ENCODE measurements at regions not wholly inside any gene's neighbourhood (a gene's known extent, or its start where the extent isn't known, plus 50 kb on each side); places are given as distances from the start of the nearest gene placed in this dataset.

GRCh38 chr5:123856766-123857165 is 344.8 kb downstream of the CSNK1G3 start:
- Histone ChIP-seq H3K9me2 (no peaks in the 10 kb centered on the region), H3K79me2 (ENCODE audit: insufficient read depth) (no peaks in the 10 kb centered on the region), H3K4me2 (no peak overlapping the region), H2AFZ (ENCODE audit: low read depth) (no peak overlapping the region), H3F3A (replicated peaks; ENCODE audit: insufficient read depth) (no peaks in the 10 kb centered on the region), H3K4me1 (ENCODE audit: control insufficient read depth in 1 of 2, insufficient read depth in 2 of 2, low read depth in 1 of 2, low read length in 1 of 2) (no peaks in the 10 kb centered on the region), H3K36me3 (replicated peaks in 1 of 2; ENCODE audit: control insufficient read depth in 1 of 2, insufficient read depth in 2 of 2, low read length in 1 of 2) (no peaks in the 10 kb centered on the region), H4K20me1 (ENCODE audit: insufficient read depth) (no peaks in the 10 kb centered on the region), H3K27me3 (ENCODE audit: insufficient read depth) (no peaks in the 10 kb centered on the region), H3K9me3 (no peaks in the 10 kb centered on the region), H3K4me3 (ENCODE audit: low read depth in 2 of 2, low read length in 1 of 2) (no peak overlapping the region), H3K27ac (ENCODE audit: low read depth in 2 of 2, low read length in 1 of 2) (no peak overlapping the region), H3K9ac (no peak overlapping the region)
- ChIA-PET CTCF (no interaction called here), POLR2A (no interaction called here)
- no peak for TF ChIP-seq PBX3 (IDR thresholded peaks at IDR 0.05)
- TF ChIP-seq RXRA (IDR thresholded peaks at IDR 0.05; ENCODE audit: borderline replicate concordance, low read depth): no peak
- TF ChIP-seq MEF2A (IDR thresholded peaks at IDR 0.05; ENCODE audit: borderline replicate concordance, low read depth): no peak
- TF ChIP-seq ZBTB33 (IDR thresholded peaks at IDR 0.05; ENCODE audit: borderline replicate concordance, low read depth): no peak
- no peak for TF ChIP-seq CHD2 (IDR thresholded peaks at IDR 0.05; ENCODE audit: low read length, partially characterized antibody)
- no peak for TF ChIP-seq FOSL2 (IDR thresholded peaks at IDR 0.05; ENCODE audit: borderline replicate concordance, low read depth)
- TF ChIP-seq GABPA (IDR thresholded peaks at IDR 0.05; ENCODE audit: low read depth): no peak
- TF ChIP-seq MXI1 (IDR thresholded peaks at IDR 0.05; ENCODE audit: low read depth, low read length): no peak
- TF ChIP-seq SIN3A (IDR thresholded peaks at IDR 0.05; ENCODE audit: borderline replicate concordance, low read depth, low read length): no peak
- no peak for TF ChIP-seq MAX (IDR thresholded peaks at IDR 0.05; ENCODE audit: low read depth)
- no peak for TF ChIP-seq TEAD4 (IDR thresholded peaks at IDR 0.05; ENCODE audit: borderline replicate concordance, insufficient read depth)
- no peak for TF ChIP-seq YY1 (IDR thresholded peaks at IDR 0.05; ENCODE audit: low read depth)
- TF ChIP-seq REST (IDR thresholded peaks at IDR 0.05; ENCODE audit: low read depth, low read length): no peak
- no peak for TF ChIP-seq CTCF (IDR thresholded peaks at IDR 0.05)
- WGBS (ENCODE audit: low lambda C conversion rate): 80% methylated on average over 1 of the region's 1 CpG
- no peak for DNase-seq

All from SK-N-SH (cell line).